ENCODE measurements at regions not wholly inside any gene's neighbourhood (a gene's known extent, or its start where the extent isn't known, plus 50 kb on each side); places are given as distances from the start of the nearest gene placed in this dataset.

GRCh38 chr16:51886456-51886855, 660.5 kb downstream of the TOX3 start:
- H3K36me3 ChIP-seq (ENCODE audit: low read depth) = no peaks in the 10 kb centered on the region
- no peak overlapping the region for H3K27ac ChIP-seq
- POLR2A ChIA-PET (ENCODE audit: unreplicated experiment) = no interaction called here
- intact Hi-C loops (cut with micrococcal nuclease; ENCODE audit: unreplicated experiment) = no loop called here
- BruUV-seq (replicated peaks) = no TSS peak
- no peak overlapping the region for H2AFZ ChIP-seq
- H3K4me1 ChIP-seq (replicated peaks; ENCODE audit: insufficient read depth) = no peaks in the 10 kb centered on the region
- CTCF ChIA-PET = no interaction called here
- H3F3A ChIP-seq (ENCODE audit: insufficient read depth, low read depth) = no peaks in the 10 kb centered on the region
- H3K9me3 ChIP-seq (ENCODE audit: insufficient read depth, low read depth) = no peaks in the 10 kb centered on the region
- H3K27me3 ChIP-seq (ENCODE audit: insufficient read depth, low read depth) = no peaks in the 10 kb centered on the region
- no peaks in the 10 kb centered on the region for H4K20me1 ChIP-seq (ENCODE audit: insufficient read depth)
- H3K79me2 ChIP-seq (ENCODE audit: low read depth) = no peaks in the 10 kb centered on the region
- no peak overlapping the region for H3K4me3 ChIP-seq
- H3K4me2 ChIP-seq = no peak overlapping the region
- H3K9me2 ChIP-seq (ENCODE audit: insufficient read depth) = no peaks in the 10 kb centered on the region
- no peak for TF ChIP-seq EZH2 (IDR thresholded peaks at IDR 0.05; ENCODE audit: low read depth)
- no peak for TF ChIP-seq CTCF (conservative IDR thresholded peaks at IDR 0.05)
- no peak for DNase-seq

GRCh38 chr16:51884773-51885172, 662.2 kb downstream of the TOX3 start:
- CTCF ChIA-PET = no interaction called here
- H3K4me1 ChIP-seq (replicated peaks; ENCODE audit: insufficient read depth) = no peaks in the 10 kb centered on the region
- POLR2A ChIA-PET (ENCODE audit: unreplicated experiment) = no interaction called here

GRCh38 chr16:51881731-51882130, 665.2 kb downstream of the TOX3 start:
- Histone ChIP-seq H3K9me3 (ENCODE audit: insufficient read depth, low read depth) (no peaks in the 10 kb centered on the region), H3K27ac (no peak overlapping the region), H4K20me1 (ENCODE audit: insufficient read depth) (no peaks in the 10 kb centered on the region), H3K4me3 (no peak overlapping the region), H3K36me3 (ENCODE audit: low read depth) (no peaks in the 10 kb centered on the region), H3K27me3 (ENCODE audit: insufficient read depth, low read depth) (no peaks in the 10 kb centered on the region), H3K79me2 (ENCODE audit: low read depth) (no peaks in the 10 kb centered on the region), H3F3A (ENCODE audit: insufficient read depth, low read depth) (no peaks in the 10 kb centered on the region), H2AFZ (no peak overlapping the region), H3K4me1 (replicated peaks; ENCODE audit: insufficient read depth) (no peaks in the 10 kb centered on the region), H3K9me2 (ENCODE audit: insufficient read depth) (no peaks in the 10 kb centered on the region), H3K4me2 (no peak overlapping the region)
- DNase-seq = no peak
- ChIA-PET CTCF (no interaction called here), POLR2A (ENCODE audit: unreplicated experiment) (no interaction called here)
- no TSS peak for BruUV-seq (replicated peaks)
- intact Hi-C loops (cut with micrococcal nuclease; ENCODE audit: unreplicated experiment) = no loop called here
- TF ChIP-seq EZH2 (IDR thresholded peaks at IDR 0.05; ENCODE audit: low read depth) (no peak), CTCF (conservative IDR thresholded peaks at IDR 0.05) (no peak)

More at GRCh38 chr16:51884773-51885172, 662.2 kb downstream of the TOX3 start:
- H3K9me3 ChIP-seq (ENCODE audit: insufficient read depth, low read depth) = no peaks in the 10 kb centered on the region
- no peak overlapping the region for H3K4me2 ChIP-seq
- H3K9me2 ChIP-seq (ENCODE audit: insufficient read depth) = no peaks in the 10 kb centered on the region
- H3K4me3 ChIP-seq = no peak overlapping the region
- no peak overlapping the region for H3K27ac ChIP-seq
- no peaks in the 10 kb centered on the region for H3K27me3 ChIP-seq (ENCODE audit: insufficient read depth, low read depth)
- intact Hi-C loops (cut with micrococcal nuclease; ENCODE audit: unreplicated experiment) = no loop called here
- no peak for TF ChIP-seq EZH2 (IDR thresholded peaks at IDR 0.05; ENCODE audit: low read depth)
- no peak for TF ChIP-seq CTCF (conservative IDR thresholded peaks at IDR 0.05)
- H4K20me1 ChIP-seq (ENCODE audit: insufficient read depth) = no peaks in the 10 kb centered on the region
- no peaks in the 10 kb centered on the region for H3K36me3 ChIP-seq (ENCODE audit: low read depth)
- no peaks in the 10 kb centered on the region for H3F3A ChIP-seq (ENCODE audit: insufficient read depth, low read depth)
- BruUV-seq (replicated peaks) = no TSS peak
- no peak for DNase-seq
- no peak overlapping the region for H2AFZ ChIP-seq
- no peaks in the 10 kb centered on the region for H3K79me2 ChIP-seq (ENCODE audit: low read depth)
